Activated T-cell treated with anti-CD3 and anti-CD28 coated beads for 4 hours (primary cell): ENCODE measurements at regions not wholly inside any gene's neighbourhood (a gene's known extent, or its start where the extent isn't known, plus 50 kb on each side); places are given as distances from the start of the nearest gene placed in this dataset.
"Not testable (repeated sequence)": the region's sequence is repeated elsewhere in the genome, so short reads cannot be mapped to it uniquely, and the experiment has no call there.

Experiments
- DNase-seq: peaks from one replicate; pipeline ENCODE4 v3.0.0-alpha.2; 2020

DNA sequence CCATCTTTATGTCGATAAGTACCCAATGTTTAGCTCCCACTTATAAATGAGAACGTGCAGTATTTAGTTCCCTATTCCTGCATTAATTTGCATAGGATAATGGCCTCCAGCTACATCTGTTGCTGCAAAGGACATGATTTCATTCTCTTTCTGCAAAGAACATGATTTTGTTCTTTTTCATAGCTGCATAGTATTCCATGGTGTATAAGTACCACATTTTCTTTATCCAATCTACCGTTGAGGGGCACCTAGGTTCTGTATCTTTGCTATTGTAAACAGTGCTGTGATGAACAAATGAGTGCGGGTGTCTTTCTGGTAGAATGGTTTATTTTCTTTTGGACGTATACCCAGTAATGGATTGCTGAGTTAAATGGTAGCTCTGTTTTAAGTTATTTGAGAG, 63.0 kb downstream of the HLX start:
- no peak for DNase-seq

DNA sequence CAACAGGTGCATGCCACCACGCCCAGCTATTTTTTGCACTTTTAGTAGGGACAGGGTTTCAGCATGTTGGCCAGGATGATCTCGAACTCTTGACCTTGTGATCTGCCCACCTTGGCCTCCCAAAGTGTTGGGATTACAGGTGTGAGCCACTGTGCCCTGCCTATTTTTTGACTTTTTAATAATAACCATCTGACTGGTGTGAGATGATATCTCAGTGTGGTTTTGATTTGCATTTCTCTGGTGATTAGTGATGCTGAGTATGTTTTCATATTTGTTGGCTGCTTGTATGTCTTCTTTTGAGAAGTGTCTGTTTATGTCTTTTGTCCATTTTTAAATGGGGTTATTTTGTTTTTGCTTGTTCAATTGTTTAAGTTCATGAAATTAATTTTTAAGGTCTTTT, 63.7 kb downstream of the HLX start:
- not testable (repeated sequence) for DNase-seq

DNA sequence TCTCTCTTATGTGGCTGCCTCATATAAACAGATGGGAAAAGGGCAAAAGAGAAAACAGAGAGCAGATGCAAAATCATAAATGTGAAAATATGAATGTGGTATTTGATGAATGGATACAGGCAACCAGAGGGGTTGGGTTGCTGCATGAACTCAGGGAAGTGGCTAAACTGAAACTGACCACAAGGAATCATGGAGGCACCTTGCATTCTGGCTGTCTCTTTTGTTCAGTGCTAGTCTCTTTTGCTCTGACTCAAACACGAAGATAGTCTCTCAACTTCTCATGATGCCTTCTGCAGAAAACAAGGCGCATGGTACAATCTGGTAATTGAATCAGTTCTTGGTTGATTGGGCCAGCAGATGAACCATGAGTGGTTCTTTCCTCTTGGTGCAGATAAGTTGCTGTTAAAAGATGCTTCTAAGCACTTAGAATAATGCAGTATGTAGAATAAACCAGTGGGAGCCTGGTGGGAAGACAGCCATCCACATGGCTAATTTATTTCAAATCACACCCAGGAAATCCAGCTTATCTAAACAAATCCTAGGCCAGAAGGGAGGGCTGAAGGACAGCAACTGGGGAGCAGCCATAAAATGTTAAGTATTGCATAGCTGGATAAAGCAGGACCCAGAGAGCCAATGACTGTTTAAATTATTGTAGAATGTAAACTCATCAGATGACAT, 64.2 kb downstream of the HLX start:
- no peak for DNase-seq

DNA sequence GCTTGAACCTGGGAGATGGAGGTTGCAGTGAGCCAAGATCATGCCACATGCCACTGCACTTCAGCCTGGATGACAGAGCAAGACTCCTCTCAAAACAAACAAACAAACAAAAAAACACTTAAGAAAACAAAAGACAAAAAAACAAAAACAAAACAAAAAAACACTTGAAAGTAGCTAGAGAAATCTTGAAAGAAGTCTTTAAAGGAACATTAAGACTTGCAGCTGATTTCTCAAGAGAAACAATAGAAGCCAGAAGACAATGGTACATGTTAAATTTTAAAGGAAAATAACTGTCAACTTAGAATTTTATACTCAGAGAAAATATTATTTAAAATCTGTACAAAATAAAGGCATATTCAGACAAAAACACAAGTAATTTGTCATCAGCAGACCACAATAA, 71.3 kb downstream of the HLX start:
- no peak for DNase-seq

DNA sequence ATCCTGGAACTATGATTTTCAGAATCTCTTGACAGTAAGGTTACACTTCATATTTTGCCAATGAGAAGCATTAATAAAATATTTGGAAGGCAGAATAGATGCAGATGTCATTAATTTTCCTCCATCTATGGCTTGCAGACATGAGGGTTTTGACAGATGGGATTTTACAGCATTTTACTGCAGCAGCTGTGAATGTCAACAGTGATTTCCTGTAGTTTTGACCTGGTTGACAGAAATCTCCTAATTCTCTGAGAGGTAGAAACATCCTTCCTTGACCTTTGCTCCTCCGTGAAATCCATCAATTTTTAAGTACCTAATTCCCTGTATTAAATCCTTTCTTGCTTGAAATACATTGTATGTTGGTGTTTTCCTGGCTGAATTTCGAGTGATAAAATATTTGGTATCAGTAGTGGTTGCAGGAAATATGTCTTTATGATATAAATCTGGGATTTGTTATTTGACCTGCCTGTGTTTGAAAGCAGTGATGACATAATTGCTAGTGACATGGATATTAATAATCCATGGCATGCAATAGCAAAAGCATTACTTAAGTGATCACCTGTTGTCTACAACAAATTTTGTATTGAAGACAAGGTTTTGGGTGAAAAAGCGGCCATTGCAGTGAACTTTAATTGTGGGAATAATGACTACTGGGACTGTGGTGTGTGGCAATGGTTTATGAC, 73.9 kb downstream of the HLX start:
- no peak for DNase-seq

DNA sequence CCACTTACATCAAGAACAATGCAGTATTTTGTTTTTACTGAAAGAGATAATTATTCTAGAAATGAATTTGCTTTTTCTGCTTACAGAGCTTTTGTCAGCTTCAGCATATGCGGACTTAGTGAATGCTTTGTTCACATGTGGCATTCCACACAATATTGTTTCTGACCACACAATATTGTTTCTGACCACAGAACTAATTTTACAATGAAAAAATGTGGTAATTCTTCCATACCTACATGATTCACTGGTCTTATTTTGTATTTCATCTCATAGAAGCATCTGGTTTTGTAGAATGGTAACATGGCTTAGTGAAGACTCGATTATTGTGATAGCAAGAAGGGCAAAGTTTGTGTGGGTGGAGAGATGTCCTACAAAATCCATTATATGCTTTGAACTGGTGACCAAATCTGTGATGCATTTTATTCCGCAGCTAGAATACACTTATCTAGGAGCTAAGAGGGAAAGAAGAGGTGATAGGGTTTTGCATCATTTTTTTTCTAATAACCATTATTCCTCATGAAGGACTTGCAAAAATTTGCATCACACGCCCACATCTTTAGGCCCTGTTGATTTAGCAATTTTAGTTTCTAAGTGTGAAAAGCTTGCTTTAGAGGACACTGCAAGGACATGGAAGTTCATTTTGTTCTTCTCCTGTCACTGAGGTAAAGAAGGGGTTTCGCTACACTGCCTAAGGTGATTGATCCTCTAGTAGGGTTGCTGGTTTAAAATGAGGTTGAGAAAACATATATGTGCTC, 75.3 kb downstream of the HLX start:
- DNase-seq, result no peak

DNA sequence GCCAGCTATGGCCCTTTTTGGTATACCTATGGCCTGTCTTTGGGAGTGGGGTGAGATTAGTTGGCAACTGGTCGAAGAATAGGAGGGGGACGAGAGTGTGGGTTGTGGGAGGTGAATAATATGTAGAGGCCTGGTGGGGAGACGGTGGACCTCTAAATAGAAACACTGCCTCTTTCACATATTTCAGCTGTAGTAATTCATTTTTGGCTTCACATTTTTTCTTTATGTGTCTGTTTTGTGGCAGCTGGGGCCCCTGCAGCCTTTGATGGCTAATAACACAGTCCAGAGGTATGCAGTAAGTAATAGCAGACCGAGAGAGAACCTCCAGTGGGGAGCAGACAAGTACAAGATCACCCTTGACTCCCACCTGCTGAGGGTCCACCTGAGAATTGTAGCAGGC, 75.9 kb downstream of the HLX start:
- no peak for DNase-seq

DNA sequence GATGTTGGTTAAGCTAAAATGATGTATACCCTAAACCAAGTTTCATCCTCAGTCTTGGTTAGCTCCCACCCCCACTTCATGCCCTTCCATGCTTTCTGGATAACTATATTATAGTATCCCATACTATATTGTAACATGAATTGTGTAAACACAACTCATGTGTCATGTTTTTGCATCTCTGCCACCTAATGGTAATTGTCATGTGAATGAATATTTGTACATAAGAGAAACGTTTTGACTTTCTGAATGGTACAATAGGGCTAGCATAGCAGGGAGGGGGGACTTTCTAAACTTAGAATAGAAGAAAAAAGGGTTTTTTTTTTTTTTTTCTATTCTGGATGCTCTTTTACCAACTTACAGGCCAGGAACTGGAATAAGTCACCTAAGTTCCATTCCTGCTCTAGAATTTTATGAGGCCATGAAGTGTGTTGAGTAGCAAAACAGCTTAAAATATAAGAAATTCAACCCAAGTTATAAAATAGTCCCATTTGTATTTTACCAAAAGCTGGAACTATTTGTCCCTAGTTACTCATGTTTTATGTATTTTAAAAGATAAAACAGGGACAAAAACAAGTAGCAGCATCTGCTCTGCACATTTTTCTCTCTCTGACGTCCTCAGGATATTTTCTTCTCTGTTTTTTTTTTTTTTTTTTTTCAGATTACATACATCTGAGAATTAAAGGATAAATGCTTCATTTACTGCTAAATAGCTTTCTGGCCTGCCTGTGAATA, 77.4 kb downstream of the HLX start:
- no peak for DNase-seq

DNA sequence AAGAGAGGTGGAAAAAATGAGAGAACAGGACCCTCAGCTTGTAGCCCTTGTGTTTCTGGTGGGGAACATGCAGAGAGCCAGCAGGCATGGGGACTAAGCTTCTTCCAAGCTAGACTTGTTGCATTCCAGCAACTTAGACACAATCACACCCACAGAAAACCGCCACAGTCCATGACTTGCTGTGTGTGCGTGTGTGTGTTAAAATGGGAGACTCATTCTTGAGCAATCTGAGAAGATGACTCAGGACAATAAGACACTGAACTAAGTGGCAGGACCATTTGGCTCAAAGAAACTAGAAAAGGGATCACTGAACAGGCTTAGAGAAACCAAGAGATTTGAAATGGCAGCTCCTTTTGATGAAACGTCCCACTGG, 78.0 kb downstream of the HLX start:
- no peak for DNase-seq

DNA sequence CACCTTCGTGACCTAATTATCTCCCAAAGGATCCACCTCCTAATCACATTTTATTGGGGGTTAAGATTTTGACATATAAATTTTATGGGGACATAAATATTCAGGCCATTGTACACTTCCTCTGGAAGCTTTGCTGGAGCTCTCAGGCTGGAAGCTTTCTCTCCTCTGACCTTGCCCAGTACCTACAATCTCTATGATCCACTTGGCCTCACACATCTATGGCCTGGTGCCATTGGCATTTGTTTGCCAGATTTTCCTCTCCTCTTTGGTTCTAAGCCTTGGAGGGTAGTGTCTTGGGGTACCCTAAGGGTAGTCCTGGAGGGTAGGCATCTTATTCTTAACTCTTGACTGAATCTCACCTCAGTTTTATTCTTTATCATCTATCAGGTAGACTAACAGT, 79.0 kb downstream of the HLX start:
- no peak for DNase-seq

DNA sequence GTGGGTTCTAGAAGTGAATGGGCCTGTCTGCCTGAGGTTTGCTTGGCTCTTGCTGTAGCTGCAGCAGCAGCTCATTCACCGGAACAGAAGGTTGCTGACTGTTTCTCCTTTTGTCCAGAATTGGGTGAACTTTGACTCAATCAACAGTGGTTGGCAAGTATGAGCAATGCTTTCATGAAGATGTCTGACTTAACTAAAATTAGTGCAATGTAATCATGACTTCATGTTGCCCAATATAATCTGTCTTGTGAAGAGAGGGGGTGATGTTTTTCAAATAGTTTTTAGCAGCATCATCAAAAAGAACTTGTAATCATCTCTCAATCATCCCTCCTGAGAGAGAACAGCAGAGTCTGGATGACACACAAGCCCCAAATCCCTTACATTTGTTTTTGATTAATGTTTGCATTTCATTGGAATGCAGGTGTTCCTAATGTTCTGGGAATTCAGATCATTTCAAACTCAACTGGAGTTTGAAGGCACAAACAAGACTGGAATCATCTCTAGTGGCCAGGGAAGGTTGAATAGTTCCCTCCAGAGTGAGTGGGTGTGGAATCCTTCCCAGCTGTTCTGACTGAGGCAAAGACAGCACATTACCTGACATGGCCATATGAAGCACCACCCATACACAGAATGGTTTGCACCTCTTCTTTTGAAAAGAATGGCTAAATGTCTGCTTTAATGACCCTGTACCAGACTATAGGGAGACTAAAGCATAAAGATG, 82.9 kb downstream of the HLX start:
- DNase-seq, result no peak

DNA sequence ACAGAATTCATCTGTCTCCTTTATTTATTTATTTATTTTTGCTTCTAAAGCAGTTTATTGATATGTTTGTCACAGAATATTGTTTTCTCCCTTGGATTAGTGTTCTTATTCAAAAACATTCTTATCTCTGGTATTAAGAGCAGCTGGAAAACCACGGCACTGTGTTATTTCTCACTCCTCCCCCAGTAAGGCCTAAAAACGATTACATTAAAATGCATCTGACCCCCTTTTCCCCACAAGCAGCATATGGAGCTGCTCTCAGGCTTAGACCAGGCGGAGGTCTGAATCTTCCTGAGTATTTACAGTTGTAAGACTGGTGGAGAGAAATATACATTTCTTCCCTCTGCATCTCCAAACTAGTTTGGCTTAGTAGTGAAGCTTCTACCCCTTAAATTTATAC, 86.8 kb downstream of the HLX start:
- no peak for DNase-seq

DNA sequence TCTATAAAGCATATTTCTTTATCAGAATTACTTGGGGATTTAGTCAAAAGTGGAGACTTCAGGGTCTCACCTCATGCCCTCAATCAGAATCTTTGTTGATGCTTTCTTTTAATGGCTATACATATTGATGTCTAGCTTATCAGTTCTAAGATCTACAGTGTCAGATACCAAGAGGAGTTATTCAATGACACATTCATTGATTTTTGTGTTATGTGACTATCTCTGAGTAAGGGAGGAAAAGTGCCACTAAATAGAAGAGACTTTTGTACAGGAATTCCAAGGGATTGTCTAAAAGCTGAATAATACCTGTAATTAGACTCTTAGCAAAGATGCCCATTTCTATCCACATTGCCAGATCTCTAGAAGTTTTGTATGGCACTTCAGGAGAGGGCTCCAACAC, 87.2 kb downstream of the HLX start:
- DNase-seq, result no peak

DNA sequence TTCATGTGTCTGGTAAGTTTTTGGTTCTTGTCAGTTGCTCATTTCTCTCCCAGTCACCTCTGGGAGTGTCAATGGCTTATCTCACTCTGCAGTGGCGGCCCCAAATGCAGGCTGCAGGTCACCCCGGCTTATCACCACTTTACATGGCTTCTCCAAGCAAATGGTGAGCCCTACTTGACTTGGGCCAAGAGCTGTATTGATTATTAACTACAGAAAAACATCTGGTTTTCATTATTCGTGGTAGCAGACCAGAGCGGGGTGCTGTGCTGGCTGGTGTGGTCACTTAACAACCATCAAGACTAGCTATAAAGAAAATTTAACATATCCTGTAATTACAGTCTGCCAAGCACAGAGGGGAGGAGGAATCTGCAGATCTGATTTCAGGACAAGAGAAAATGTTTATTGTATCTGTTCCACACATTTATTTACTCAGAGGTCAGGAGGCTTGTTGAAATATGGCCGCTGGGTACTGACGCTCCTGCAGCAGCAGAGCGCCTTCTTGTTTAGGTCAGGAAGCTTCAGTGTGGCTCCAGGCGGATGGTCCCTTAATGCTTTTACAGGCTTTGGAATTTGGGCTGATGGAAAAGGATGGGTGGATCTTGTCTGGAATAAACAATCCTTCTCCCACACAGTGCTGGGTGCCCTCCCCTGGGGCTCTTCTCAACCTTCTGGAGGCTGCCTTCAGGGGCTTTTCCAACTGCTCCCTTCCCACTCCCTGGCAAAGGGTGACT, 87.8 kb downstream of the HLX start:
- no peak for DNase-seq

DNA sequence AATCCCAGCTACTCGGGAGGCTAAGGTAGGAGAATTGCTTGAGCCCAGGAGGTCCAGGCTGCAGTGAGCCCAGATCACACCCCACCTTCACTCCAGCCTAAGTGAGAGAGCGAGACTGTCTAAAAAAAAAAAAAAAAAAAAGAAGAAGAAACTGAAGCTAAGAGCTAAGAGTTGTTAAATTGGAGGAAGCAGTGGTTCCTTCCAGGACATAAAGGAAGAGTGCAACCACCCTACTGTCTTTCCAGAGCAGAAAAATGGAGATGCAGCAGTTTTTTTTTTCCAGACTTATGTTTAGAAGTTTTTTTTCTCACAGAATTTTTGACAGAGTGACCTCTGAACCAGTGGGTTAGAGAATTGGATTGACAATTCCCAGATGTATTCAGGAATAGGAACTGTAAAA, 88.7 kb downstream of the HLX start:
- DNase-seq, result no peak

DNA sequence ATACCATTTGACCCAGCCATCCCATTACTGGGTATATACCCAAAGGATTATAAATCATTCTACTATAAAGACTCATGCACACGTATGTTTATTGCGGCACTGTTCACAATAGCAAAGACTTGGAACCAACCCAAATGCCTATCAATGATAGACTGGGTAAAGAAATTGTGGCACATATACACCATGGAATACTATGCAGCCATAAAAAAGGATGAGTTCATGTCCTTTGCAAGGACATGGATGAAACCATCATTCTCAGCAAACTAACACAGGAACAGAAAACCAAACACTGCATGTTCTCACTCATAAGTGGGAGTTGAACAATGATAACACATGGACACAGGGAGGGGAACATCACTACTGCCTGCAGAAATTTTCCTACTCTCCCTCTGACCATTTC, 90.0 kb downstream of the HLX start:
- DNase-seq, result not testable (repeated sequence)

DNA sequence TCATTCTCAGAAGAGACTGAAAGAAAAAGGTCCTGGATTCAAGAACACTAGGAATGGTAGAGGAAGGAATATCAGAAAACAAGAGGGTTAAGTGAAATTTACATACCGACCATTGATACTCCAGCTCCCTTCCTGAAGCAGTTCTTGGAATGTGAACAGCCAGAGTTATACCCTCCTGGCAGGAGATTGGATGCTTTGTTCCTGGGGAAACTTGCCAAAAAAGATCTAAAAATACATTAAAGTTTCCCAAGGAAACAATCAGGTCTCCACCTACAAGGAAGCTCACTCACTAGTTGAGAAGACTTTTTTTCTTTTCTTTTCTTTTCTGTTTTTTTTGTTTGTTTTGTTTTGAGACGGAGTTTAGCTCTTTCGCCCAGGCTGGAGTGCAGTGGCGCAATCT, 91.1 kb downstream of the HLX start:
- no peak for DNase-seq

DNA sequence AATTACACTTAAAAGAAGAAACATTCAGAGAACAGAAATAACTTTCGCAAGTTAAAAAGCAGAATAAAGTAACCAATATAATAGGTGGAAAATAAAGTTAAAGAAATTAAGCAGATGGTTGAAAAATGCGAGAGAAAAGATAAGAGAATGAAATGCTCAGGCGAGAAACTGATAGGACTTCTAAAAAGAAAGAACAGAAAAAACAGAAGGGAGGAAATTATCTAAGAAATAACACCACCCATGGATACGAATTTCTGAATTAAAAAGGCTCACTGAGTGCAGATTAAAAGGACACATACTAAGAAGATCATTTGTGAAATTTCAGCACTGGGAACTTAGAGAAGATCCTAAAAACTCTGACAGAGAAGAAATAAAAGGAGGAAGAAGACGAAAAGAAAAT, 92.0 kb downstream of the HLX start:
- no peak for DNase-seq

DNA sequence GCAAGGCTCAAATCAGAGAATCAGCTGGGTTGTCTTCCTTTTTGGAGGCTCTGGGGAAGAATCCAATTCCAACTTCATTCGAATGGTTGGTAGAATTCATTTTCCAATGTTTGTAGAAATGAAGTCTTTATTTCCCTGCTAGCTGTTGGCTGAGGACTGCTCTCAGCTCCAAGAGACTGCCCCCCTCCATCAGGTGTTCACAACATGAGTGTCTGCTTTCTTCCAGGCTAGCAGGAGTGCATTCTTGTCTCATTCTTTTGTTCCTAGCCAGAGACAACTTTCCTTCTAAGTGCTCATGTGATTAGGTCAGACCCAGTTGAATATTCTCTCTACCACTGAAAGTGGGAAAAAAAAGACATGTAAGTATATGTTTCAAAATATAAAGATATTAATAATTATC, 95.2 kb downstream of the HLX start:
- DNase-seq, result no peak

DNA sequence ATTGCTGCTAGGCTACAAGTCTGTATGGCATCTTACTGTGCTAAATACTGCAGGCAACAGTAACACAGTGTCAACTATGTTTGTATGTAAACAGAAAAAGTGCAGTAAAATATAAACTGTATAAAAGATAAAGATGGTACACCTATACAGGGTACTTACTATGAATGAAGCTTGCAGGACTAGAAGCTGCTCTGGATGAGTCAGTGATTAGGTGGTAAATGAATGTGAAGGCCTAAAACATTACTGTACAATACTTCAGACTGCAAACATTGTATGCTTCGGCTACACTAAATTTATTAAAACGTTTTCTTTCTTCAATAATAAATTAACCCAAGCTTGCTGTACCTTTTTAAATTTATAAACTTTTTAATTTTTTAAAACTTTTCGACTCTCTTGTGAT, 97.1 kb downstream of the HLX start:
- no peak for DNase-seq

DNA sequence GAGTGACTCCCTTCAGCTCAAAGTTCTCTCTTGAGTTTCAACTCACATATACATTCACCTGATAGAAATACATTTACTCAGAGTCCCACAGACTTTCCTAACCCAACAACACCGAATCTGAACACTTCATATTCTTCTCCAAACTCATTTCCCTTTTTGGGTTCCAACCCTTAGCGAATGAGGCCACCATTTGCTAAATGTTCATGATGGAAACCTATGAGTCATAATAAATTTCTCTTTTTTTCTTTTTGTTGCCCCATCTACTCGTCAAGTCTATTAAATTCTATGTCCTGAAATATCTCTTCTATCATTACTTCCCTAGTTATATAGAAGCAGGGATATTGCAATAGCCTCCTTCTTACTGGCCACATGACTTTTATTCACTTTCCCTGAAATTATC, 100.1 kb downstream of the HLX start:
- no peak for DNase-seq

DNA sequence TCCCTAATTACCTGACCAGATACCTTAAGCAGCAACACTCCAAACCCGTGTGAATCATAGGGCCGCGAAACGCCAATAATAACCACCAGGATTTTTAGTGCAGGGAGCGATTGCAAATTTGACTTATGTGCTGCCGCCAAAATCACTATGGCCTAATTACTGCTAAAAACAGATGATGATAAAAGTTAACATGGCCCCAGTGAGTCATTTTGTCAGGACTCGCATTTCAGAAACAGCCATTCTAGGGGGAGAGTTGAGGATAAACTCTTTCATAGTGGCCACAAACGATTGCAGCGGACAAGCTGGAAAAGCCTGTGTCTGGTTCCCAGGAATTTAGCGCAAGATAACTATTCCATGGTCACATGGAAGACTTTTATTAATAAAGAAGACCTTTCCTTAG, 103.4 kb downstream of the HLX start:
- DNase-seq, result no peak
